ENCODE measurements at regions not wholly inside any gene's neighbourhood (a gene's known extent, or its start where the extent isn't known, plus 50 kb on each side); places are given as distances from the start of the nearest gene placed in this dataset.

DNA sequence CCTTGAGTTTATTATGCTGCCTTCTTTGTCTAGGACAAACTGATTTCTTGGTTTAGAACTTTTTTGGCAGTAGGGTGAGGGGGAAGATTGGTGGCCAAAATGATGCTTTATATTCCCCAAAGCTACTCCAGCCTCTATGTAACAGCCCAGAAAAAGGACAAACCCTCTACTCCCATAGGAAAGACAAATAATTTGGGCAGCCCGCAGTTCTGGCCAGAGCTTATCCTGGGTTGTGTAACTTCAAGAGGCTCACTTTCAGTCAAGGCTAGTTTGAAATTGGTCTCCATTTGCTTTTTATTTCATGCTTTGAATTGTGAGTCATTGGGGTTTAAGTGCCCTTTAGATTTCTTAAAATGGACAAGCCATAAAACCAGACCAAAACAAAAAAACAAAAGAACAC is 142.3 kb downstream of the OLFM4 start:
- WGBS, 2 donors = 62 to 69% methylated on average over 1 of the region's 1 CpG
- Histone ChIP-seq H3K4me1 (no peaks in the 10 kb centered on the region), H3K9me3 (no peaks in the 10 kb centered on the region), H3K4me3 (no peak overlapping the region), H3K27me3 (peaks cover 0 to 15% (median 8%) of the 10 kb centered on the region in 7 donors), H3K36me3 (no peaks in the 10 kb centered on the region), H3K27ac (no peak overlapping the region)
- no peak for ATAC-seq
- TF ChIP-seq CTCF (IDR thresholded peaks at IDR 0.05) = no peak
- no peak for DNase-seq
- intact Hi-C loops (cut with DNase I) = no loop called here

GRCh38 chr13:53174545-53174944 is 145.9 kb downstream of the OLFM4 start:
- H3K4me3 ChIP-seq = no peak overlapping the region
- H3K4me1 ChIP-seq = no peaks in the 10 kb centered on the region
- no peak for TF ChIP-seq CTCF (IDR thresholded peaks at IDR 0.05)
- peaks cover 0 to 14% (median 3%) of the 10 kb centered on the region in 7 donors for H3K27me3 ChIP-seq
- no peaks in the 10 kb centered on the region for H3K9me3 ChIP-seq
- ATAC-seq (no peak), DNase-seq (no peak)
- H3K27ac ChIP-seq = no peak overlapping the region
- no peaks in the 10 kb centered on the region for H3K36me3 ChIP-seq
- intact Hi-C loops (cut with DNase I) = no loop called here
- WGBS, 2 donors = 70 to 87% methylated on average over 2 of the region's 2 CpGs

DNA sequence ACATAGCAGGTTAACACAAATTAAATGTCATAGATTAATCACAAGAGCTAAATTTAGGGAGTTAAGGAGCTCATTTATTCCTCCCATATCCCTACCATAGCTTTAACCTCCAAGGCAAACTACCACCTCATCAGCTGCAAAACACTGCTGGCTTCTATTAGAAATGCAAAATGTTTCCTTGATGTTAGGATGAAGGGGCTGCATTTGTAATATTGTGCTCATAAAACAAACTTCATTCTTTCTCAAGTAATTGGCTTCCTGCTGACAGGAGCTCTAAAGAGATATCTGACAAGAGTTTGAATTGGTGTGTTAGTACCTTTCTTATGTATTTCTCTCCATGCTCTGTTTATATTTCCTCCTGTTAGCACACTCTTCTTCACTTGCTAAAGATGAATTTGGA is 152.1 kb downstream of the OLFM4 start:
- intact Hi-C loops (cut with DNase I) = no loop called here
- peaks cover 0 to 8% (median 0%) of the 10 kb centered on the region in 7 donors for H3K27me3 ChIP-seq
- no peak for TF ChIP-seq CTCF (IDR thresholded peaks at IDR 0.05)
- no peaks in the 10 kb centered on the region for H3K36me3 ChIP-seq
- H3K9me3 ChIP-seq = peaks cover 0 to 13% (median 0%) of the 10 kb centered on the region in 11 donors
- no peak overlapping the region for H3K4me3 ChIP-seq
- DNase-seq = no peak
- no peaks in the 10 kb centered on the region for H3K4me1 ChIP-seq
- no peak overlapping the region for H3K27ac ChIP-seq
- no peak for ATAC-seq

- intact Hi-C loops (cut with DNase I) = no loop called here
- no peak overlapping the region for H3K27ac ChIP-seq
- H3K9me3 ChIP-seq = peaks cover 0 to 13% (median 0%) of the 10 kb centered on the region in 11 donors
- 16 to 33% methylated on average over 3 of the region's 3 CpGs for WGBS, 2 donors
- ATAC-seq (no peak), DNase-seq (no peak)
- no peak overlapping the region for H3K4me3 ChIP-seq
- no peaks in the 10 kb centered on the region for H3K27me3 ChIP-seq
- H3K4me1 ChIP-seq = no peaks in the 10 kb centered on the region
- no peak for TF ChIP-seq CTCF (IDR thresholded peaks at IDR 0.05)
- no peaks in the 10 kb centered on the region for H3K36me3 ChIP-seq
Observed at GRCh38 chr13:53182724-53183123, 154.1 kb downstream of the OLFM4 start.

DNA sequence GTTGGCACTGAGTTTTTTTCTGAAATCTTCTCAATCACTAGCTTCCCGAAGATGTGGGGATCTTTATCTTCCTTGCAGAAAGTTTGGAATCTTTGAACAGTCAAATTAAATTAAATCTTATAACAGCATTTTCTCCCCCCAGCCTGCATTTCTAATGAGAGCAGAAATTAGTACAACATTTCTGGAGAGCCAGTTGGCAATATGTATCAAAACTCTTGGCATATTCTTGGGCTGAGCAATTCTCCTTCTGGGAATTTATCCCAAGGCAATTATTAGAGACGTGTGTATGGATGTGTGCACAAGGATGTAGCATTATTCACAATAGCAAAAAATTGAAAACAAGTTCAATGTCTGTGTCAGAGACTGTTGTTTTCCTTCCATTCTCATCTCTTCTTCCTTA is 159.5 kb downstream of the OLFM4 start:
- no peaks in the 10 kb centered on the region for H3K4me1 ChIP-seq
- no peak for TF ChIP-seq CTCF (IDR thresholded peaks at IDR 0.05)
- intact Hi-C loops (cut with DNase I) = no loop called here
- H3K4me3 ChIP-seq = no peak overlapping the region
- no peak overlapping the region for H3K27ac ChIP-seq
- ATAC-seq (no peak), DNase-seq (no peak)
- H3K9me3 ChIP-seq = peaks cover 0 to 13% (median 0%) of the 10 kb centered on the region in 11 donors
- no peaks in the 10 kb centered on the region for H3K36me3 ChIP-seq
- 53 to 68% methylated on average over 2 of the region's 2 CpGs for WGBS, 2 donors
- peaks cover 0 to 23% (median 0%) of the 10 kb centered on the region in 7 donors for H3K27me3 ChIP-seq
